Mesothelial cell of epicardium (in vitro differentiated cells): ENCODE measurements at regions not wholly inside any gene's neighbourhood (a gene's known extent, or its start where the extent isn't known, plus 50 kb on each side); places are given as distances from the start of the nearest gene placed in this dataset.
"Not testable (repeated sequence)": the region's sequence is repeated elsewhere in the genome, so short reads cannot be mapped to it uniquely, and the experiment has no call there.

Source experiments
- DNase-seq, 2 experiments: peaks; one replicate each; pipeline ENCODE4 v3.0.0; 2021; ENCODE audit warnings: low spot score in 2 of 2; ENCODE audit not compliant: unreplicated experiment in 2 of 2
- H3K27ac Mint-ChIP-seq: 2 replicates; pipeline ENCODE4 v1.8.0; 2021; ENCODE audit warnings: mixed read lengths
- H3K27me3 Mint-ChIP-seq: 2 replicates; pipeline ENCODE4 v1.8.0; 2021; ENCODE audit warnings: low read depth, mixed read lengths
- H3K36me3 Mint-ChIP-seq: 2 replicates; pipeline ENCODE4 v1.8.0; 2021; ENCODE audit warnings: mixed read lengths
- H3K4me1 Mint-ChIP-seq: 2 replicates; pipeline ENCODE4 v1.8.0; 2021; ENCODE audit warnings: mixed read lengths
- H3K4me3 Mint-ChIP-seq: 2 replicates; pipeline ENCODE4 v1.8.0; 2021; ENCODE audit warnings: mild to moderate bottlenecking, moderate library complexity, mixed read lengths
- H3K9me3 Mint-ChIP-seq: 2 replicates; pipeline ENCODE4 v1.8.0; 2021; ENCODE audit warnings: mixed read lengths
- TF ChIP-seq, protein P1 (sequence below): fragments of 200-600 bp; sonication (generic); IDR thresholded peaks from one replicate; pipeline ENCODE4 v1.5.0; 2021; ENCODE audit warnings: antibody characterized with exemption; ENCODE audit not compliant: unreplicated experiment

DNA sequence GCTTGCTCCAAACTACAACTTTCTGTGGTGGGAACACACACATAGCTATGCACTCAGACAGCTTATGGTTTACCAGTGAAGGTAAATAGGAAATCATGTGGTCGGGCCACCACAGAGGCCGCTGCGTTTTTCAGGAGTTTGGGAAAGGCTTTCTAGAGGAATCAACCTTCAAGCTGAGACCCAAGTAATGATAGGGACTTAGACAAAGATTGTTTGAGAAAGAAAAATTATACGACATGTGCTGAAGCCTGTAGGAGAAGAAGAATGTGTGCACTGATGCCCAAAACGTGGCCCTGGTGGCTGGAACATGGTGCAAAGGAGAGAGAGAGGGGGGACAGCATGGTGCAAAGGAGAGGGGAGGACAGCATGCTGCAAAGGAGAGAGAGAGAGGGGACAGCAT, 61.2 kb upstream of the VIPR2 start:
- no peak overlapping the region for H3K27ac Mint-ChIP-seq
- peaks cover 28% of the 10 kb centered on the region for H3K9me3 Mint-ChIP-seq
- TF ChIP-seq, protein P1, sequence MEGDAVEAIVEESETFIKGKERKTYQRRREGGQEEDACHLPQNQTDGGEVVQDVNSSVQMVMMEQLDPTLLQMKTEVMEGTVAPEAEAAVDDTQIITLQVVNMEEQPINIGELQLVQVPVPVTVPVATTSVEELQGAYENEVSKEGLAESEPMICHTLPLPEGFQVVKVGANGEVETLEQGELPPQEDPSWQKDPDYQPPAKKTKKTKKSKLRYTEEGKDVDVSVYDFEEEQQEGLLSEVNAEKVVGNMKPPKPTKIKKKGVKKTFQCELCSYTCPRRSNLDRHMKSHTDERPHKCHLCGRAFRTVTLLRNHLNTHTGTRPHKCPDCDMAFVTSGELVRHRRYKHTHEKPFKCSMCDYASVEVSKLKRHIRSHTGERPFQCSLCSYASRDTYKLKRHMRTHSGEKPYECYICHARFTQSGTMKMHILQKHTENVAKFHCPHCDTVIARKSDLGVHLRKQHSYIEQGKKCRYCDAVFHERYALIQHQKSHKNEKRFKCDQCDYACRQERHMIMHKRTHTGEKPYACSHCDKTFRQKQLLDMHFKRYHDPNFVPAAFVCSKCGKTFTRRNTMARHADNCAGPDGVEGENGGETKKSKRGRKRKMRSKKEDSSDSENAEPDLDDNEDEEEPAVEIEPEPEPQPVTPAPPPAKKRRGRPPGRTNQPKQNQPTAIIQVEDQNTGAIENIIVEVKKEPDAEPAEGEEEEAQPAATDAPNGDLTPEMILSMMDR: no peak
- DNase-seq: no peak
- H3K4me3 Mint-ChIP-seq: no peak overlapping the region
- no peaks in the 10 kb centered on the region for H3K4me1 Mint-ChIP-seq
- H3K36me3 Mint-ChIP-seq: no peaks in the 10 kb centered on the region
- no peaks in the 10 kb centered on the region for H3K27me3 Mint-ChIP-seq

DNA sequence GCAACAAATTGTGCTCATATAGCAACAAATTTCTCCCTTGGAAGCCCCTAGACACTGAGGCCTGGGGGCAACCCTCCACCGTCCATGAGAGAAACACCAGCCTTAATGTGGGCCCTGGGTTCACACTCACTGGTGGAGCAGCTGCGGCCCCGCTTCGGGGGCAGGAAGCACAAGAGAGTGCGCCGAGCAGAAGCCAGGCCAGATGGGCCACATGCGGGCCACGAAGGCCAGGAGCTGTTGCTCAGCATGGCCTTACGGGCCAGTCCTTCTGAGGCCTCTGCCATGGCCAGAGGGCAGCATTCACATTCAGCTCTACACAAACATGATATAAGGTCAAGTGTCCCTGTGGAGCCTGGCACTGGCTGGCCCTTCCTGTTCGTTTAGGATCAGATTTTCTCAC, 60.0 kb upstream of the VIPR2 start:
- TF ChIP-seq, protein P1: no peak
- Mint-ChIP-seq H3K27ac (no peak overlapping the region), H3K9me3 (peaks cover 27% of the 10 kb centered on the region), H3K36me3 (no peaks in the 10 kb centered on the region), H3K27me3 (no peaks in the 10 kb centered on the region), H3K4me3 (no peak overlapping the region), H3K4me1 (no peaks in the 10 kb centered on the region)
- no peak for DNase-seq

DNA sequence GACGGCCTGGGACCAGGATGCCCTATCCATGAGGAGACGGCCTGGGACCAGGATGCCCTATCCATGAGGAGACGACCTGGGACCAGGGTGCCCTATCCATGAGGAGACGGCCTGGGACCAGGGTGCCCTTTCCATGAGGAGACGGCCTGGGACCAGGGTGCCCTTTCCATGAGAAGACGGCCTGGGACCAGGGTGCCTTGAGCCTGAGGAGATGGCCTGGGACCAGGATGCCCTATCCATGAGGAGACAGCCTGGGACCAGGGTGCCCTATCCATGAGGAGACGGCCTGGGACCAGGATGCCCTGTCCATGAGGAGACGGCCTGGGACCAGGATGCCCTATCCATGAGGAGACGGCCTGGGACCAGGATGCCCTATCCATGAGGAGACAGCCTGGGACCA, 58.6 kb upstream of the VIPR2 start:
- H3K27ac Mint-ChIP-seq, H3K4me3 Mint-ChIP-seq, H3K36me3 Mint-ChIP-seq, DNase-seq, H3K27me3 Mint-ChIP-seq, H3K4me1 Mint-ChIP-seq: not testable (repeated sequence)
- peaks cover 32% of the 10 kb centered on the region for H3K9me3 Mint-ChIP-seq

DNA sequence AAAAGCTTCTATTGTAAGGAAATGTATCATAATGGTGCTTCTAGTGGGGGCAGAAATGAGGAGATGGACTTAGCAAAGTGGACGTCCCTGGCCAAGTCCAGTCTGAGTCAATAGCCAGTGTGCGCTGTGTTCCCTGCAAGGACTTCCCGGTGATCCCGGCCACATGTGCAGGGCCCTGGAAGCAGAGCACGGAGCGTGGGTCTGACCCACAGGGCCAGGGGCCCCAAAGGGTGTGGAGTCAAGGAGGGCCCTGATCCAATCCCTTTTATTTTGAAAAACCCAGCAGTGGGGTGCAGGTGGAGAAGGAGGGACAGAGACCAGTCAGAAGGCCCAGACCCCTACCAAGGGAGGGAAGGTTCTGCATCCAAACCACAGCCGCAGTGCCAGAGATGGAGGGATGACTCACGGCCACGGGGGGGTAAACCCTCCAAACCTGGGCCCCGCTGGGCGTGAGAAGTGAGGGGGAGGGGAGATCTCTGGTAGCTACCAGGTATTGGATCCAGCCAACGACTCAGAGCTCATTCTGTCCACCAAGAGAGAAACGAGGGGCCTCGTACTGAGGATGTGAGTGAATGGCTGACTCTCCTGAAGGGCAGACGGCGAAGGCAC, 57.2 kb upstream of the VIPR2 start:
- H3K4me3 Mint-ChIP-seq: no peak overlapping the region
- DNase-seq: no peak
- H3K9me3 Mint-ChIP-seq: peaks cover 43% of the 10 kb centered on the region
- no peaks in the 10 kb centered on the region for H3K27me3 Mint-ChIP-seq
- TF ChIP-seq, protein P1: no peak
- H3K36me3 Mint-ChIP-seq: no peaks in the 10 kb centered on the region
- no peaks in the 10 kb centered on the region for H3K4me1 Mint-ChIP-seq
- no peak overlapping the region for H3K27ac Mint-ChIP-seq

DNA sequence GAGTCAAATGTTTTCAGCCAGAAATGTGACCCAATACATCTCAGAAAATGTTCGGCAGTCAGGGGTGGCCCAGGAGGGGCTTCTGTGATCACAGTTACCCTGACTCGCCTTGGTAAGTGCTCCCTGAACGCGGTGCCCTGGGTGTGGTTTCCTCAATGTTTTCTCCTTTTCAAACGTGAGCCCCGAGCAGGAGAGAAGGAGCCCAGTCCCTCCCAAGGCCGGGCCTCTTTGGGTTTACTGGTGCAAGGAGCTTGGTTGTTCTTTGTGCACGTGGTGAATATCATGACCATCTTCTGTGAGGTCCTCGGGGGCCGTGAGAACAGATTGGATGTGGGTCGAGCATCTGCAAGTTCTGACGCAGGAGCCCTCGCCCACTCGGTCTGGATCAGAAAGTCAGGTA, 55.8 kb upstream of the VIPR2 start:
- Mint-ChIP-seq H3K27me3 (no peaks in the 10 kb centered on the region), H3K36me3 (no peaks in the 10 kb centered on the region), H3K9me3 (peaks cover 44% of the 10 kb centered on the region), H3K4me3 (no peak overlapping the region), H3K4me1 (no peaks in the 10 kb centered on the region), H3K27ac (no peak overlapping the region)
- TF ChIP-seq, protein P1: no peak
- no peak for DNase-seq

DNA sequence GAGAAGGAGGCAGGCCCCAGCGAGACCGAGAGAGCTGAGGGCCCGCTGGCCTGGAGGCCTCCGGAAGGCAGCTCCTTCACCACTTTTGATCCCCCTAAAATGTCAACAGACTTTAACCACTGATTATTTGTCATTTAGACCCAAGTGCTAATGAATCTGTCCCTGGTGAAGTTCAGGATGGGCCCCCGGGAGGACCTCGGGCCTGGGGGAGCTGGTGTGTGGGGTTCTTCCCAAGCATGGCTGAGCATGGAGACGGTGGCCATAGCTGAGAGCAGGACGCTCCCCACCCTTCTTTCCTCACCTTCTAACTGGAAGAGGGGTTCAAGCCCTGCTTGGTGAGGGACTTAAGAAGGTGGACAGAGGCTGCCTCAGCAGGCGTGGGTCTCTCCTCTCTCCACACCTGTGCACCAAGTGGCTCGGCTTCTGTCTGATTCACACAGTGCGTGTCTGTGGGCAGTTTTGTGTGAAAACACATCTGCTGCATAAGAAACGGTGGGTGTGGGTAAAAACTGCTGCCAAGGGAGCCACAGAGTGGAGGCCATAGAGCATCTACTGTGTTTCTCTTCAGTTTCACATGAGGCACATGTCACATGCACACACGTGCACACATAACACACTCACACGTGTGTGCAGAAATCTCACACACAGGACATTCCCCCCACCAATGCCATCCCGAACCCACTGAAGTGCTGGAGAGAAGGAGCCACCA, 53.5 kb upstream of the VIPR2 start:
- DNase-seq: no peak
- Mint-ChIP-seq H3K27ac (no peak overlapping the region), H3K4me3 (no peak overlapping the region), H3K9me3 (peaks cover 39% of the 10 kb centered on the region), H3K36me3 (no peaks in the 10 kb centered on the region), H3K4me1 (no peaks in the 10 kb centered on the region), H3K27me3 (no peaks in the 10 kb centered on the region)
- TF ChIP-seq, protein P1: no peak
